Ovary (tissue), 7 donors: ENCODE measurements at regions not wholly inside any gene's neighbourhood (a gene's known extent, or its start where the extent isn't known, plus 50 kb on each side); places are given as distances from the start of the nearest gene placed in this dataset.

Experiments used
- DNase-seq, 5 donors: peaks; one replicate each; pipeline ENCODE4 v3.0.0-alpha.2; 2019 to 2020
- H3K27ac ChIP-seq, 2 donors: fragments of 200-600 bp; one replicate each; pipeline versions ENCODE4 v1.5.1 to v1.8.0; 2019 to 2022
- H3K27me3 ChIP-seq: fragments of 200-600 bp; one replicate; pipeline ENCODE4 v1.8.0; 2022
- H3K36me3 ChIP-seq: fragments of 200-600 bp; sonication (generic); one replicate; pipeline ENCODE4 v1.5.1; 2019
- H3K4me1 ChIP-seq: one replicate; pipeline ENCODE4 v1.8.1; 2013; ENCODE audit warnings: mild to moderate bottlenecking, moderate library complexity; ENCODE audit not compliant: insufficient read depth
- H3K4me3 ChIP-seq: fragments of 200-600 bp; sonication (generic); one replicate; pipeline ENCODE4 v1.5.1; 2017
- H3K9me3 ChIP-seq, 2 donors: fragments of 200-600 bp in 1 of 2; sonication (generic) in 1 of 2; one replicate each; pipeline versions ENCODE4 v1.5.1 to v1.8.1; 2013 to 2019; ENCODE audit warnings: mild to moderate bottlenecking in 1 of 2, moderate library complexity in 1 of 2
- EP300 ChIP-seq: sonication (generic); formaldehyde crosslinking; IDR thresholded peaks from one replicate; pipeline ENCODE4 v1.6.1; 2017; ENCODE audit warnings: antibody characterized with exemption
- POLR2A ChIP-seq: fragments of 450-650 bp; IDR thresholded peaks from one replicate; pipeline ENCODE4 v1.6.1; 2017; ENCODE audit warnings: antibody characterized with exemption, mild to moderate bottlenecking, moderate library complexity
- WGBS, 3 donors: extraction: QIAGEN DNeasy Blood & Tissue Kit in 1 of 3; methylation state at CpG; one replicate each; pipeline versions ENCODE4 v1.1.5 to v1.1.7; 2013 to 2017; 5-methylcytosine and 5-hydroxymethylcytosine counted together
- intact Hi-C, 4 donors: fragments of 100-400 bp; cut with DNase I; formaldehyde crosslinking; loops; one replicate each; pipeline versions ENCODE4 v1.11.0 to v1.15.1; 2022 to 2023
- TF ChIP-seq, protein P1 (sequence below), 3 donors: fragments of 450-650 bp in 2 of 3; fragments of 200-600 bp in 1 of 3; IDR thresholded peaks; one replicate each; pipeline versions ENCODE4 v1.5.1 to v1.8.0; 2016 to 2022; ENCODE audit warnings: antibody characterized with exemption in 3 of 3, mild to moderate bottlenecking in 1 of 3
- donor health status: DM: no; HTN: no; CAD: no; lungs with moderate emphysema.
- donor health status: DM: no; HTN: no; CAD: no.
- donor health status: Bipolar disorder and iron deficiency.
- donor health status: DM: no; HTN: no; CAD: no.
- donor health status: DM: yes; HTN: yes; CAD: no.

DNA sequence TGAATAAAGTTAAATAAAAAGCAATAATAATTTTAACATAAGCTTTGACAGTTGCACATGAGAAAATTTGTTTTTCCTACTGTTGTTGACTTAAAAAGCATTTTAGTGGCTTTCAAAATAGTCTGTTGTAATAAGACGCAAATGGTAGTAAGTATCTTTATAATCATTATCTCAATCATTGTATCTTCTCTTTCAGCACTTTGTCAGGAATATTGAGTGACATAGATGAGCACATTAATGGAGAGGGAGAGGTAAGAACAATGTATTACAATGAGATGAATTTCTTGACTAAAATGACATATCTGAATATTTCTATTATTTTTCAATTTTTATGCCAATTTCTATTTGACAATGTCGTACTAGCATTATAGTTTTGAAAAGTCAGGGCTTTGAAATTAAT, 193.9 kb upstream of the MRPS30 start:
- no peak for DNase-seq
- Histone ChIP-seq H3K36me3 (no peaks in the 10 kb centered on the region), H3K4me3 (no peak overlapping the region), H3K27ac (no peak overlapping the region), H3K27me3 (no peaks in the 10 kb centered on the region), H3K9me3 (no peaks in the 10 kb centered on the region), H3K4me1 (no peaks in the 10 kb centered on the region)
- intact Hi-C loops = no loop called here
- TF ChIP-seq POLR2A (no peak), EP300 (no peak)
- TF ChIP-seq, protein P1, sequence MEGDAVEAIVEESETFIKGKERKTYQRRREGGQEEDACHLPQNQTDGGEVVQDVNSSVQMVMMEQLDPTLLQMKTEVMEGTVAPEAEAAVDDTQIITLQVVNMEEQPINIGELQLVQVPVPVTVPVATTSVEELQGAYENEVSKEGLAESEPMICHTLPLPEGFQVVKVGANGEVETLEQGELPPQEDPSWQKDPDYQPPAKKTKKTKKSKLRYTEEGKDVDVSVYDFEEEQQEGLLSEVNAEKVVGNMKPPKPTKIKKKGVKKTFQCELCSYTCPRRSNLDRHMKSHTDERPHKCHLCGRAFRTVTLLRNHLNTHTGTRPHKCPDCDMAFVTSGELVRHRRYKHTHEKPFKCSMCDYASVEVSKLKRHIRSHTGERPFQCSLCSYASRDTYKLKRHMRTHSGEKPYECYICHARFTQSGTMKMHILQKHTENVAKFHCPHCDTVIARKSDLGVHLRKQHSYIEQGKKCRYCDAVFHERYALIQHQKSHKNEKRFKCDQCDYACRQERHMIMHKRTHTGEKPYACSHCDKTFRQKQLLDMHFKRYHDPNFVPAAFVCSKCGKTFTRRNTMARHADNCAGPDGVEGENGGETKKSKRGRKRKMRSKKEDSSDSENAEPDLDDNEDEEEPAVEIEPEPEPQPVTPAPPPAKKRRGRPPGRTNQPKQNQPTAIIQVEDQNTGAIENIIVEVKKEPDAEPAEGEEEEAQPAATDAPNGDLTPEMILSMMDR (IDR thresholded peaks at IDR 0.05) = no peak
- 89 to 96% (median 93%) methylated on average over 2 of the region's 2 CpGs for WGBS, 3 donors

DNA sequence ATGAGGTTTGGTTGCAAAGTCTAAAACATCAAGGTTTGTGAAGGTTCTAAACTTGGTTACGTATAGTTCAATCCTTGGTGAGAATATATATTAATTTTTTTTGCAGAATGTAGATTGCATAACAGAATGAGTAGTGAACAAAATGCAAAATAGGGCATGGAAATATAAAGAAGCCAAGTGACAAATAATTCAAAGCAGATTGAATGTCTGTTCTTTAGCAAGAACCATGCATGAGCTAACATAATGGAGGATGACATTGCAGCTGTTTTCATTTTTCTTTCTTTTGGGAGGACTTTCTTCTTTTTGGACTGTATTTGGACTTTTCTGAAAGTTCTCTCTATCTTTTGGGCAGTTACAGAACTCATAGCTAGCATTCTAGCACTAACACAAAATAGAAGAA, 194.8 kb upstream of the MRPS30 start:
- H3K27ac ChIP-seq = no peak overlapping the region
- no peak overlapping the region for H3K4me3 ChIP-seq
- no peaks in the 10 kb centered on the region for H3K9me3 ChIP-seq
- WGBS, 3 donors = 96% methylated on average over 1 of the region's 1 CpG
- TF ChIP-seq POLR2A (no peak), EP300 (no peak)
- TF ChIP-seq, protein P1 (IDR thresholded peaks at IDR 0.05) = no peak
- H3K27me3 ChIP-seq = no peaks in the 10 kb centered on the region
- H3K4me1 ChIP-seq = no peaks in the 10 kb centered on the region
- intact Hi-C loops = no loop called here
- no peak for DNase-seq
- H3K36me3 ChIP-seq = no peaks in the 10 kb centered on the region

DNA sequence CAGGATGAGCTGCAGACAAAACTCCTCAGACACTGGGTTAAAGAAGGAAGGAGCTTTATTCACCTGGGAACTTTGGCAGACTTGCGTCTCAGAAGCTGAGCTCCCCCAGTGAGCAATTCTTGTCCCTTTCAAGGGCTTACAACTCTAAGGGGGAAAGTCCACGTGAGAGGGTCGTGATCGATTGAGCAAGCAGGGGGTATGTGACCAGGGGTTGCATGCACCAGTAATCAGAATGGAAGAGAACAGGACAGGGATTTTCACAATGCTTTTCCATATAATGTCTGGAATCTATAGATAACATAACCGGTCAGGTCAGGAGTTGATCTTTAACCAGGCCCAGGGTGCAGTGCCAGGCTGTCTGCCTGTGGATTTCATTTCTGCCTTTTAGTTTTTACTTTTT, 202.8 kb upstream of the MRPS30 start:
- TF ChIP-seq POLR2A = no peak
- TF ChIP-seq EP300 = no peak
- TF ChIP-seq, protein P1 (IDR thresholded peaks at IDR 0.05) = no peak
- 96 to 98% (median 97%) methylated on average over 5 of the region's 5 CpGs for WGBS, 3 donors
- no peaks in the 10 kb centered on the region for H3K27me3 ChIP-seq
- no peaks in the 10 kb centered on the region for H3K9me3 ChIP-seq
- no peak for DNase-seq
- no peak overlapping the region for H3K4me3 ChIP-seq
- no peaks in the 10 kb centered on the region for H3K36me3 ChIP-seq
- intact Hi-C loops = no loop called here
- no peak overlapping the region for H3K27ac ChIP-seq
- H3K4me1 ChIP-seq = no peaks in the 10 kb centered on the region

DNA sequence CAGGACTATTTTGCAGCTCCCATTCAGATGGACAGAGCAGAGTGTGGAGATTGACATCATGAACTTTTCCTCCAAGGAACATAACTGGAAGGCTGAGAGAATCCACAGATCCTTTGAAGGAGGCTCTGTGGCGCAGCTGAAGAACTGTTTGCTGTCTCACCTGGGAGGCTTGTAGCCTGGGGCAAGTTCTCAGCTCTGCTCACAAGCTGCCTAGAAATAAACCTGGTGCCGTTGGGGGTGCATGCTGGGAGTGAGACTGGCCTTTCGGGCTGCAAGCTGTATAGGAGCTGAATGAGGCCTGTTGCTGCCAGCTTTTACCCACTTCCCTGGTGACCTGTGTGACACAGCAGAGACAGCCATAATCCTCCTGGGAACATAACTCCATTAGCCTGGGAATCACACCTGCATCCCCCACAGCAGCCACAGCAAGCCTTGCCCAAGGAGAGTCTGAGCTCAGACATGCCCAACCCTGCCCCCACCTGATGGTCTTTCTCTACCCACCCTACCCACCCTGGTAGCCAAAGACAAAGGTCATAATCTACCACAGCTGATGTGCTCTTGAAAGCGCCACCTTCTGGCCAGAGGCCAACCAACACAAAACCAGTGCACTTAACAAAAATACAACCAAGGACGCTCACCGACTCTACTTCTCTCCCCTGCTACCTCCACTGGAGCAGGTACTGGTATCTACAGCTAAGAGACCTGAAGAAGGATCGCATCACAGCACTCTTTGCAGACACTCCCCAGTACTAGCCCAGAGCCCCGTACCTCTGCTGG, 205.1 kb upstream of the MRPS30 start:
- intact Hi-C loops = no loop called here

More for the DNA sequence above, 205.1 kb upstream of the MRPS30 start:
- TF ChIP-seq, protein P1 (IDR thresholded peaks at IDR 0.05) = no peak
- TF ChIP-seq EP300 (no peak), POLR2A (no peak)
- Histone ChIP-seq H3K4me3 (no peak overlapping the region), H3K9me3 (no peaks in the 10 kb centered on the region), H3K27ac (no peak overlapping the region), H3K4me1 (no peaks in the 10 kb centered on the region), H3K27me3 (no peaks in the 10 kb centered on the region), H3K36me3 (no peaks in the 10 kb centered on the region)
- 78 to 84% (median 82%) methylated on average over 8 of the region's 8 CpGs for WGBS, 3 donors
- no peak for DNase-seq
